T-helper 2 cell (primary cell): ENCODE measurements at regions not wholly inside any gene's neighbourhood (a gene's known extent, or its start where the extent isn't known, plus 50 kb on each side); places are given as distances from the start of the nearest gene placed in this dataset.

ENCODE experiments used
- DNase-seq, 5 experiments: peaks; one replicate each; pipeline versions ENCODE4 v3.0.0 to v3.0.0-alpha.2; 2012 to 2022

GRCh38 chr4:8796096-8796495, 75.5 kb downstream of the HMX1 start:
- DNase-seq, result no peak

GRCh38 chr4:8795140-8795539, 76.5 kb downstream of the HMX1 start:
- DNase-seq, result no peak

DNA sequence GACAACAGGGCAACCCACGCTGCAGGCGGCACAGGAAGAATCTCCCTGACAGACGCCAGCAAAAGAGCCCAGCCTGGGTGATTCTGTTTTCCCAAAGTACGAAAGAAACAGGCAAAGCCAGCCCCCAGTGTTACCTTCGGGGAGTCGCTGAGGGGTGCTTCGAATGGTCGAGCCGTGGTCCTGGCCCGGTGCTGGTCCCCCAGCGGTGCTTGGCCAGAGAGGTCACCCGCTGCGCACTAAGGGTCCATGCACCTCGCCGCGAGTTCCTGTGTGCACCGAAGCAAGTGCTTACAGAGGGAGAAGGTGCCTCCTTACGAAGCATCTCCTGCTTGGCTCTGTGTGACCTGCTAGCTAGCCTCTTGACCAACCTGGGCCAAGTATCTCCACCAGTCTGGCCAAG, 77.1 kb downstream of the HMX1 start:
- DNase-seq, result no peak

GRCh38 chr4:8793571-8794160, 78.0 kb downstream of the HMX1 start:
- DNase-seq, result no peak

DNA sequence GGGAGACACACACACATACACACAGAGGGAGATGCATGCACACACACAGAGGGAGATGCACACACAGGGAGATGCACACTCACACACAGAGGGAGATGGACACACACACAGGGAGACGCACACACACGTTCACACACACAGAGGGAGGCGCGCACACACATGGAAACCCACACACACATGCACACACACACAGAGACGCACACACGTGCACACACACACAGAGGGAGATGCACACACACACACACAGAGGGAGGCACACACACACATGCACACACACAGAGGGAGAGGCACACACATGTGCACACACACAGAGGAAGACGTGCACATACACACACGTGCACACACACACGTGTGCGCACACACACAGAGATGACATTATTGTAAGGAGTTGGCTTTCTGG, 79.1 kb downstream of the HMX1 start:
- no peak for DNase-seq

DNA sequence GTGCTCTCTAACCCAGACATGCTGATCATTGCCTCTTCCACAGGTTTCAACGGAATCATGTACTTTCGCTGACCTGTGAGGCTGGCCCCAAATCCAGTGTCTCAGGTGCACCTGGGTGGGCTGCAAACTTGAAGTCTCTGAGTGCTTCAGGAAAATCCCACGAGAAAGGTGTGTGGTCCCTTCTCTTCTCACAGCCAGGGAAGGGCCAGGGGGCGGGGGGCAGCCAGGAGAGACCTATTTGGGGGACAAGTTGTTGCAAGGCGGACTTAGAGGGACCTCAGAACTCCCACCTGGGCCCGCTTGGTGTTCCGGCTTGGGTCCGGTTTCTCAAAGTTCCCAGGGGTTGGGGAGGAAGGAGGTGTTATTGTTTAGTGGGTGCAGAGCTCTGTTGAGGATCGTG, 80.0 kb downstream of the HMX1 start:
- DNase-seq, result no peak

- DNase-seq, result no peak
Observed at GRCh38 chr4:8790749-8791148, 80.9 kb downstream of the HMX1 start.

GRCh38 chr4:8788174-8788573, 83.5 kb downstream of the HMX1 start:
- DNase-seq, result no peak

DNA sequence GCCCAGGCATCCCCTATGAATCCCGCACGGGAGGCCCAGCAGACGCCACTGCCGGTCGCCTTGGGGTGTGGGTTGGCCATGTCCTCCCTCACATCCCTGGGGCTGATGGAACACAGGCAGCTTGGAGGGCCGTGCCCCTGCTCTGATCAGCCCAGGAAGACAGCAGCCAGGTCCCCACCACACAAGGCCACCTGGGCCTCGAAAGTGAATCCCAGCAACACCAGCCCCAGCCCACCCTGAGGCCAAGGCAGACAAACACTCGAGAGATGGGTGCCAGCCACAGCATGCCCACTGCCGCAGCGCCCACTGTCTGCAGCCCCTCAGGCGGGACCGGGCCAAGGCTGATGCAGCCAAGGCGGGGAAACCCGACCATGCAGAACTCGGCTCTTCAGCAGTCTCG, 85.5 kb downstream of the HMX1 start:
- DNase-seq, result no peak

DNA sequence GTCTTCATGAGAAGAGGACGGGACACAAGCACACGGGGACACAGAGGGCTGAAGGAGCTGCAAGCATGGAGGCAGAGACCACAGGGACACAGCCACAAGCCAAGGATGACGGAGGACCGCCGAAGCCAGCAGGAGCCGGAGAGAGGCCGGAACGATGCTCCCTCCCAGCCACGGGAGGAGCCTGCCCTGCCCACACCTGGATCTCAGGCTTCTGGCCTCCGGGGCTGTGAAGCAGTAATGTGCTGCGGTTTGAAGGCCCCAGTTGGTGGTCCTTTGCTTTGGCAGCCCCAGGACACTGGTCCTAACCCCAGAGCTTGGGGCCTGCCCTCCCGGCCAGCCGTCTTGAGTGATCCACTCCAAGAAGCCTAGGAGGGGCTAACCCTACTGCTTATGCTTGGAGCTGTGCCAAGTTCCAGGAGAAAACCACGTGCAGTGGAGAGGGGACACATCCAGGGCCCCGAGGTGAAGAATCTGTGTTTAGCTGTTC, 85.9 kb downstream of the HMX1 start:
- DNase-seq, result no peak

GRCh38 chr4:8783736-8784135, 87.9 kb downstream of the HMX1 start:
- DNase-seq, result no peak

DNA sequence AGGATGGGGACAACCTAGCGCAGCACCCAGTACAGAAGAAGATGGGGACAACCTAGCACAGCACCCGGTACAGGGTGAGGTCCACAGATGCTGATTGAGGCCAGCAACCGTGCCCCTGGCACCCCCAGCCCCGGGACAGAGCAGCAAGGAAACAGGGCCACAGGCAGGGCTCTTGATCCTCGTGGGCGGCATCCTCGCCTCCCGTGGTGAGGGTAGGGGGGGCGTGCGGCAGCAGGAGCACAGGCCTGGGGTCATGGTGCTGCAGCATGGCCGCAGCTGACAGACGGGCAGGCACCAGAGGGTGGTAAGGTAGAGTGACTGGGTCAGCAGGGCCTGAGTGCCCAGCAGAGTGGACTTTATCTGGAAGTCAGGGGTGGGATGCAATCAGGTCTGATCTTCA, 89.5 kb downstream of the HMX1 start:
- no peak for DNase-seq

GRCh38 chr4:8781641-8782040, 90.0 kb downstream of the HMX1 start:
- no peak for DNase-seq

- no peak for DNase-seq
Observed at GRCh38 chr4:8780596-8781368, 90.9 kb downstream of the HMX1 start.

- no peak for DNase-seq
Observed at GRCh38 chr4:8780086-8780485, 91.6 kb downstream of the HMX1 start.

- no peak for DNase-seq
Observed at GRCh38 chr4:8779490-8779932, 92.1 kb downstream of the HMX1 start.

DNA sequence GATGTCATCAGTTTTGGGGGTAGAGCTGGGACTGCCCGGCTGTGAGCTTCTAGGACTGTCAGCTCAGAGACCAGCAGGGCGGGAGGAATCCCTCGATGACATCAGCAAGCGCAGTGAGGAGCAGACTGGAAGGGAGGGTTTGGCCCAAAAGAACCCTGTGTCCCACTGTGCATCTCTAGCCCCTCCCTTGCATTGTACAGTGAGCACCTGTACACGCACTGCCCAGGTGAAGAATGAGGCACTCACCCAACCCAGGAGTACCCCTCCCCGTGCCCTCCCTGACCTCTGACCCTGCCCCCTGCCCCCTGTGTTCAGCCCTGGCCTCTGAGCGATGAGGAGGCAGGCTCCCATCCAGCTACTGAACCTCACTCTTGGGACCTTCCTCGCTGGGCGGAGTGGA, 92.9 kb downstream of the HMX1 start:
- no peak for DNase-seq

GRCh38 chr4:8778291-8778690, 93.3 kb downstream of the HMX1 start:
- DNase-seq, result no peak

DNA sequence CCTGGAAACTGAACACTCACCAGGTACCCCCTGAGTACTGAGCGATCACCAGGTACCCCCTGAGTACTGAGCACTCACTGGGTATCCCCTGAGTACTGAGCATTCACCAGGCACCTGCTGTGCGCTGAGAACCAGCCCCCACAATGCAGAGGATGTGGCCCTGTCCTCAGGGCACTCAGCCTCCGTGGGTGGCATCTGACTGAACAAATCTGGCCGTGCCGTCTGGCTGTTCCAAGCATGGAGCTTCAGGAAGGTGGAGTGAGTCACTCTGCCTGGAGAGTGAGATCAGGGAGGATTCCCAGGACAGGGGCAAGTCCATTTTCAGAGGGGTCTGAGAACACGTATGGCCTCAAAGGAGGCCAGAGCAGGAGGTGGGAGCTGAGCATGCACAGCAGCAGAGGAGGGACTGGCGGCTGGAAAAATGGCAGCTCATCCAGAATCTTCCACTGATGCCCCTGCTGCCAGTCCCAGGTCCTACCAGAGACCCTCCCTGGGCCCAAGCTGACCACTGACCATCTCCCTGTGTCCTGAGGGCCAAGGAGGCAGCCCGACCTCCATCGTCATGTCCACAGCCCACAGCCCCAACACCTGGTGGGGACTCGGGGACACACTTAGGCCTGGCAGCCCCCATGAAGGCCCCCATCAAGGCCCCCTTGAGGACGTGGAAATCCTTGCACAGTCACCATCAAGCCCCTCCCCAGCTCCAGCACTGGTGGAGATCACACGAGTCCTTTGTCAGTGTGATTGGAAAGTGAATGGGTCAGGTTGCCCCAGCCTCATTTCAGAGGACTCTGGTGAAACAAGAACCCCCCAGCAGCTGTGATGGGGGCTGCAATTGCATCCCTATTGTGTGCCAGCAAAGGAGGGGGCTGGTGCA, 94.1 kb downstream of the HMX1 start:
- DNase-seq, result no peak

DNA sequence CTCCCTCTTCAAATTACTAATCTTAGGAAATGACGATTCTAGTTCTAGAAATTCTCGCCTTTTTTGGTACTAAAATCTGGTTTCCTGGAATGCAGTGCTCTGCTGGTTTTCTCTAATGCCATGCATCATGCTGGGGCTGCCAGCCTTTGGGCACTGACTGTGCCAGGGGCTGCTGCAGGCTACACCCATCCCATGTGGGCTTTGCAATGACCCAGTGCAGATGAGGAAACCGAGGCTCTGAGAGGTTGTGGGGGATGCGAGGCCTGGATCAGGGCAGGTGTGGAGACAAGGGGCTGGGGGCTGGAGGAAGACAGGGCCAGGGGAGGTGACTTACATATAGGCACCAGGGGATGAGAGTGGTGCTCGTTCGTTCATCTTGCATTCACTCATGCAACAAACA, 95.3 kb downstream of the HMX1 start:
- no peak for DNase-seq

- DNase-seq, result peak in 1 of 5 experiments; percentile 0
Observed at GRCh38 chr4:8775751-8776355, 95.8 kb downstream of the HMX1 start.

DNA sequence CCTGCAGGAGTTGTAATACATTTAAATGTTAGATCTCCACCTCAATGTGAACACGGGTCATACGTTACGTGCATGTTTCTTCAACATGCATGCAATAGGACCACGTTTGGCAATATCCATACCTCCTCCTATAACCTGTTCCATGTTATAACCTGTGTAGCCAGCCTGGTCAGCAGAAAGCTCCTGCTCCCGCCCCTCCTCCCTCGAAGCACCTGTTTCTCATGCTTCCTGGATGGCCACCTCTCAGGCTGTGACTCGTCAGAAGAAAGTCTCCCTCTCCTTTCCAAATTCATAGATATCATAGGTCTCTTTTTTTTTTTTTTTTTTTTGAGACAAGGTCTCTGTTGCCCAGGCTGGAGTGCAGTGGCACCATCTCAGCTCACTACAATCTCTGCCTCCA, 96.5 kb downstream of the HMX1 start:
- no peak for DNase-seq

DNA sequence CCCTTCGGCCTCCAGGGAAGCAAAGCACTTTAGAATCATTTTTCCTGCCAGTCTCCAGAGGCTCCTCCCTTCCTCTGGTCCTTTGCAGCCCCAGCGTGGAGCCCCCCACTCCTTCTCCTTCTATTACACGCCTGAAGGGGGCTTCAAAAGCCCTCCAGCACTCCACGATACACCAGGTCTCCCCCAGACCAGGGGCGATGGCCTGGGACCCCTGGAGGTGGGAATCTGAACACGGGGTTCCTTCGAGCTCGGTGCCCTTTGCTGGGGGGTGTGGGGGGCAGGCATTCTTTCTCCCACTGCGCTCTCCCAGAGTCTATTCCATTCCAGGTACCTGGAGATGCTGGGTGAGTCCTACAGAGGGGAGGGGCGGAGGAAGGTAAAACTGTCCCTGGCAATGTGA, 97.6 kb downstream of the HMX1 start:
- DNase-seq, result no peak
